ENCODE measurements at regions not wholly inside any gene's neighbourhood (a gene's known extent, or its start where the extent isn't known, plus 50 kb on each side); places are given as distances from the start of the nearest gene placed in this dataset.
"Not testable (repeated sequence)": the region's sequence is repeated elsewhere in the genome, so short reads cannot be mapped to it uniquely, and the experiment has no call there.

GRCh38 chr5:174431504-174431903, 292.9 kb upstream of the MSX2 start:
- DNase-seq (ENCODE audit: low read depth in 2 of 2), result no peak

- DNase-seq (ENCODE audit: low read depth in 2 of 2), result no peak
Observed at GRCh38 chr5:174433098-174433497, 291.3 kb upstream of the MSX2 start.

GRCh38 chr5:174436750-174437149, 287.6 kb upstream of the MSX2 start:
- no peak for DNase-seq (ENCODE audit: low read depth in 2 of 2)

GRCh38 chr5:174444479-174445188, 279.7 kb upstream of the MSX2 start:
- no peak for DNase-seq (ENCODE audit: low read depth in 2 of 2)

GRCh38 chr5:174446446-174446845, 277.9 kb upstream of the MSX2 start:
- no peak for DNase-seq (ENCODE audit: low read depth in 2 of 2)

GRCh38 chr5:174446988-174447387, 277.4 kb upstream of the MSX2 start:
- no peak for DNase-seq (ENCODE audit: low read depth in 2 of 2)

GRCh38 chr5:174448041-174448440, 276.3 kb upstream of the MSX2 start:
- DNase-seq (ENCODE audit: low read depth in 2 of 2), result no peak

- DNase-seq (ENCODE audit: low read depth in 2 of 2), result no peak
Observed at GRCh38 chr5:174448662-174449061, 275.7 kb upstream of the MSX2 start.

GRCh38 chr5:174453690-174454089, 270.7 kb upstream of the MSX2 start:
- no peak for DNase-seq (ENCODE audit: low read depth in 2 of 2)

- DNase-seq (ENCODE audit: low read depth in 2 of 2), result no peak
Observed at GRCh38 chr5:174454464-174454863, 269.9 kb upstream of the MSX2 start.

GRCh38 chr5:174454890-174455289, 269.5 kb upstream of the MSX2 start:
- no peak for DNase-seq (ENCODE audit: low read depth in 2 of 2)

- no peak for DNase-seq (ENCODE audit: low read depth in 2 of 2)
Observed at GRCh38 chr5:174455301-174455700, 269.1 kb upstream of the MSX2 start.

- DNase-seq (ENCODE audit: low read depth in 2 of 2), result no peak
Observed at GRCh38 chr5:174457141-174457678, 267.2 kb upstream of the MSX2 start.

GRCh38 chr5:174459071-174459702, 265.2 kb upstream of the MSX2 start:
- DNase-seq (ENCODE audit: low read depth in 2 of 2), result no peak

- no peak for DNase-seq (ENCODE audit: low read depth in 2 of 2)
Observed at GRCh38 chr5:174459832-174460448, 264.4 kb upstream of the MSX2 start.

- DNase-seq (ENCODE audit: low read depth in 2 of 2), result no peak
Observed at GRCh38 chr5:174462129-174462528, 262.3 kb upstream of the MSX2 start.

- no peak for DNase-seq (ENCODE audit: low read depth in 2 of 2)
Observed at GRCh38 chr5:174464504-174465165, 259.7 kb upstream of the MSX2 start.

- not testable (repeated sequence) for DNase-seq (ENCODE audit: low read depth in 2 of 2)
Observed at GRCh38 chr5:174471528-174471927, 252.9 kb upstream of the MSX2 start.

- no peak for DNase-seq (ENCODE audit: low read depth in 2 of 2)
Observed at GRCh38 chr5:174472956-174473355, 251.4 kb upstream of the MSX2 start.

GRCh38 chr5:174476001-174476400, 248.4 kb upstream of the MSX2 start:
- not testable (repeated sequence) for DNase-seq (ENCODE audit: low read depth in 2 of 2)

GRCh38 chr5:174479325-174479724, 245.1 kb upstream of the MSX2 start:
- no peak for DNase-seq (ENCODE audit: low read depth in 2 of 2)

GRCh38 chr5:174481737-174482136, 242.6 kb upstream of the MSX2 start:
- DNase-seq (ENCODE audit: low read depth in 2 of 2), result no peak

All from lung microvascular endothelial cell (primary cell).